IMR-90 (cell line): ENCODE measurements at regions not wholly inside any gene's neighbourhood (a gene's known extent, or its start where the extent isn't known, plus 50 kb on each side); places are given as distances from the start of the nearest gene placed in this dataset.
A peak's percentile ranks its signal among the peaks of the same experiment; 100 is the strongest.

Experiments used
- ATAC-seq: fragments of 200-7000 bp; cut with Tn5 transposase; 2 replicates; pipeline ENCODE4 v1.9.1; 2020; ENCODE audit warnings: low read depth, mild to moderate bottlenecking, moderate library complexity
- BruUV-seq: library from RNA; stranded (reverse); fragments of 400-500 nt; replicated peaks from 2 replicates; lab custom pipeline; 2021; lab: Mats Ljungman, UMichigan
- CTCF ChIA-PET: fragments of 300-600 bp; formaldehyde crosslinking; extraction: SDS; loops from one replicate; lab custom pipeline; 2021; ENCODE audit warnings: antibody characterized with exemption; lab: Yijun Ruan, JAX
- POLR2A ChIA-PET: fragments of 300-600 bp; sonication (Branson Sonifier 250); formaldehyde crosslinking; loops from one replicate; lab custom pipeline; 2022; ENCODE audit warnings: antibody characterized with exemption; ENCODE audit not compliant: unreplicated experiment; lab: Charles Lee
- DNase-seq: peaks from one replicate; pipeline ENCODE4 v3.0.0; 2013
- H2AFZ ChIP-seq: replicated peaks from 2 replicates; pipeline ENCODE3; 2013; ENCODE audit warnings: low read length, mild to moderate bottlenecking; ENCODE audit not compliant: poor library complexity
- H2AK5ac ChIP-seq: 2 replicates; pipeline ENCODE4 v1.6.1; 2013; ENCODE audit warnings: low read depth, low read length, inconsistent platforms
- H2AK9ac ChIP-seq: replicated peaks from 2 replicates; pipeline ENCODE3; 2013; ENCODE audit warnings: mild to moderate bottlenecking, low read depth, low read length, moderate library complexity; ENCODE audit not compliant: poor library complexity
- H2BK120ac ChIP-seq: 2 replicates; pipeline ENCODE4 v1.6.1; 2013; ENCODE audit warnings: low read depth, low read length, inconsistent platforms
- H2BK15ac ChIP-seq: 3 replicates; pipeline ENCODE4 v1.6.1; 2013; ENCODE audit warnings: low read depth, low read length, inconsistent platforms
- H2BK20ac ChIP-seq: 2 replicates; pipeline ENCODE4 v1.6.1; 2013; ENCODE audit warnings: low read depth, mild to moderate bottlenecking, inconsistent platforms, low read length, moderate library complexity
- H2BK5ac ChIP-seq: 2 replicates; pipeline ENCODE4 v1.6.1; 2013; ENCODE audit warnings: mild to moderate bottlenecking, low read depth, low read length, inconsistent platforms; ENCODE audit not compliant: poor library complexity, severe bottlenecking
- H3K14ac ChIP-seq: replicated peaks from 2 replicates; pipeline ENCODE4 v1.6.1; 2013; ENCODE audit warnings: low read depth, low read length, inconsistent platforms
- H3K18ac ChIP-seq: 2 replicates; pipeline ENCODE4 v1.6.1; 2013; ENCODE audit warnings: low read depth, low read length, control low read depth
- H3K23ac ChIP-seq: 2 replicates; pipeline ENCODE4 v1.6.1; 2013; ENCODE audit warnings: low read depth, low read length, inconsistent platforms
- H3K27ac ChIP-seq: 2 replicates; pipeline ENCODE4 v1.5.1; 2013; ENCODE audit warnings: mild to moderate bottlenecking, control low read depth, low read length; ENCODE audit not compliant: insufficient read depth
- H3K27me3 ChIP-seq: 2 replicates; pipeline ENCODE4 v1.6.1; 2013; ENCODE audit warnings: low read length; ENCODE audit not compliant: control insufficient read depth, insufficient read depth
- H3K36me3 ChIP-seq: 2 replicates; pipeline ENCODE4 v1.6.1; 2013; ENCODE audit warnings: low read length, mixed read lengths; ENCODE audit not compliant: control insufficient read depth, insufficient read depth
- H3K4ac ChIP-seq: 2 replicates; pipeline ENCODE4 v1.6.1; 2013; ENCODE audit warnings: low read depth, low read length, inconsistent platforms
- H3K4me1 ChIP-seq: 2 replicates; pipeline ENCODE4 v1.6.1; 2013; ENCODE audit warnings: low read length, mixed read lengths; ENCODE audit not compliant: control insufficient read depth, insufficient read depth
- H3K4me2 ChIP-seq: 2 replicates; pipeline ENCODE4 v1.6.1; 2013; ENCODE audit warnings: low read depth, mild to moderate bottlenecking, control low read depth, low read length, moderate library complexity
- H3K4me3 ChIP-seq: 2 replicates; pipeline ENCODE4 v1.5.1; 2013; ENCODE audit warnings: low read depth, mild to moderate bottlenecking, control low read depth, low read length, moderate library complexity; ENCODE audit not compliant: insufficient read depth
- H3K56ac ChIP-seq: 2 replicates; pipeline ENCODE4 v1.6.1; 2013; ENCODE audit warnings: low read length, inconsistent platforms; ENCODE audit not compliant: insufficient read depth; ENCODE audit errors: extremely low read depth
- H3K79me1 ChIP-seq, 2 experiments: 2 replicates each; pipeline ENCODE4 v1.6.1; 2013; ENCODE audit warnings: low read length in 2 of 2, inconsistent platforms in 1 of 2, low read depth in 1 of 2
- H3K9ac ChIP-seq: 2 replicates; pipeline ENCODE4 v1.6.1; 2013; ENCODE audit warnings: low read depth, low read length, control low read depth
- H3K9me1 ChIP-seq: 2 replicates; pipeline ENCODE4 v1.6.1; 2013; ENCODE audit warnings: low read length, inconsistent platforms; ENCODE audit not compliant: insufficient read depth
- H3K9me3 ChIP-seq: 2 replicates; pipeline ENCODE4 v1.6.1; 2013; ENCODE audit warnings: low read length; ENCODE audit not compliant: control insufficient read depth, insufficient read depth
- H4K20me1 ChIP-seq: 2 replicates; pipeline ENCODE4 v1.6.1; 2013; ENCODE audit warnings: low read length, inconsistent platforms; ENCODE audit not compliant: insufficient read depth
- H4K5ac ChIP-seq: 2 replicates; pipeline ENCODE4 v1.6.1; 2013; ENCODE audit warnings: mild to moderate bottlenecking, low read depth, low read length, control low read depth
- H4K8ac ChIP-seq, 2 experiments: 2 replicates each; pipeline ENCODE4 v1.6.1; 2013; ENCODE audit warnings: low read depth in 2 of 2, low read length in 2 of 2, control low read depth in 1 of 2, inconsistent platforms in 1 of 2
- H4K91ac ChIP-seq: 2 replicates; pipeline ENCODE4 v1.6.1; 2013; ENCODE audit warnings: low read depth, low read length, inconsistent platforms; ENCODE audit not compliant: insufficient read depth
- BHLHE40 ChIP-seq: fragments of 150-350 bp; IDR thresholded peaks from 2 replicates; pipeline ENCODE4 v1.6.1; 2016; ENCODE audit warnings: mild to moderate bottlenecking, low read depth, low read length
- FOS ChIP-seq: fragments of 150-350 bp; IDR thresholded peaks from 2 replicates; pipeline ENCODE4 v1.6.1; 2016; ENCODE audit warnings: low read depth, low read length
- MAZ ChIP-seq: IDR thresholded peaks from 2 replicates; pipeline ENCODE4 v1.6.1; 2012; ENCODE audit warnings: low read depth, mild to moderate bottlenecking, low read length, improper control_type of control experiment, moderate library complexity, borderline replicate concordance
- MXI1 ChIP-seq: IDR thresholded peaks from 2 replicates; pipeline ENCODE4 v1.6.1; 2012; ENCODE audit warnings: low read depth, mild to moderate bottlenecking, low read length, moderate library complexity, borderline replicate concordance
- NFE2L2 ChIP-seq: fragments of 150-350 bp; IDR thresholded peaks from 2 replicates; pipeline ENCODE4 v1.6.1; 2016; ENCODE audit warnings: low read depth, mild to moderate bottlenecking, low read length
- POLR2A ChIP-seq: IDR thresholded peaks from 2 replicates; pipeline ENCODE4 v1.6.1; 2012; ENCODE audit warnings: mild to moderate bottlenecking, low read depth, low read length
- RFX5 ChIP-seq: IDR thresholded peaks from 2 replicates; pipeline ENCODE4 v1.8.0; 2012; ENCODE audit warnings: low read depth, mild to moderate bottlenecking, low read length, moderate library complexity
- SMC3 ChIP-seq: fragments of 150-350 bp; IDR thresholded peaks from 2 replicates; pipeline ENCODE4 v1.6.1; 2016; ENCODE audit warnings: low read depth, mild to moderate bottlenecking, antibody characterized with exemption, low read length, moderate library complexity
- WGBS, 2 experiments: methylation state at CpG; one replicate each; pipeline versions ENCODE4 v1.1.5 to v1.1.7; 2013; ENCODE audit warnings: missing lambda C conversion rate in 2 of 2; ENCODE audit not compliant: insufficient read length in 1 of 2; ENCODE audit errors: extremely low coverage in 2 of 2; 5-methylcytosine and 5-hydroxymethylcytosine counted together
- dilution Hi-C: fragments of 300-500 bp; cut with HindIII; formaldehyde crosslinking; loops from one replicate; pipeline ENCODE4 v1.14.3; 2018; ENCODE audit warnings: low sequenced_read_pairs; ENCODE audit not compliant: unreplicated experiment
- in situ Hi-C: fragments of 300-500 bp; cut with MboI; formaldehyde crosslinking; loops from 3 replicates; pipeline ENCODE4 v1.14.3; 2019; ENCODE audit warnings: low sequenced_read_pairs, inconsistent platforms, mixed read lengths
- intact Hi-C: fragments of 100-400 bp; cut with micrococcal nuclease; formaldehyde crosslinking; loops from 2 replicates; pipeline ENCODE4 v1.10.0; 2022
- TF ChIP-seq, protein P1 (sequence below): fragments of 150-350 bp; IDR thresholded peaks from 2 replicates; pipeline ENCODE4 v1.6.1; 2016; ENCODE audit warnings: low read depth, mild to moderate bottlenecking, low read length, moderate library complexity, borderline replicate concordance
- TF ChIP-seq, protein P2 (sequence below): fragments of 150-350 bp; IDR thresholded peaks from 2 replicates; pipeline ENCODE4 v1.6.1; 2017; ENCODE audit warnings: mild to moderate bottlenecking, antibody characterized with exemption, low read length, low read depth

DNA sequence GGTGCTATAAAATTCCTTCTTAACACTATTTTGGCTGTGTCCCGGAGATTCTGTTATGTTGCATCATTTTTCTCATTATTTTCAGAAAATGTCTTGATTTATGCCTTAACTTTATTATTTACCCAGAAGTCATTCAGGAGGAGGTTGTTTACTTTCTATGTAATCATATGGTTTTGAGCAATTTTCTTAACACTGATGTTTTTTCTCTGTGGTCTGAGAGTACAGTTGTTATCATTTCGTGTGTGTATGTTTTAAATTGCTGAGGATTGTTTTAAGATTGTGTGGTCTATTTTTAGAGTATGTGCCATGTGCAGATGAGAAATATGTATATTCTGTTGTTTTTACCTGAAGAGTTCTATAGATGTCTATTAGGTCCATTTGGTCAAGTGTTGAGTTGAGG, 498.1 kb upstream of the ZNF608 start:
- no peak overlapping the region for H3K9ac ChIP-seq
- no peaks in the 10 kb centered on the region for H3K4me1 ChIP-seq
- dilution Hi-C loops, result no loop called here
- H3K4me2 ChIP-seq, result no peak overlapping the region
- no peaks in the 10 kb centered on the region for H4K20me1 ChIP-seq
- H2BK20ac ChIP-seq, result no peak overlapping the region
- H3K18ac ChIP-seq, result no peak overlapping the region
- ATAC-seq, result 0 out of 2 replicates have a peak, but pooled peaks have one; percentile 35
- no peak overlapping the region for H2BK15ac ChIP-seq
- in situ Hi-C loops, result no loop called here
- no peak overlapping the region for H2BK5ac ChIP-seq
- H3K36me3 ChIP-seq, result no peaks in the 10 kb centered on the region
- ChIA-PET CTCF (no interaction called here), POLR2A (no interaction called here)
- DNase-seq, result peak; percentile 38
- TF ChIP-seq RFX5 (no peak), MXI1 (no peak), POLR2A (no peak), BHLHE40 (no peak), MAZ (no peak), FOS (no peak), SMC3 (no peak), NFE2L2 (no peak)
- TF ChIP-seq, protein P1, sequence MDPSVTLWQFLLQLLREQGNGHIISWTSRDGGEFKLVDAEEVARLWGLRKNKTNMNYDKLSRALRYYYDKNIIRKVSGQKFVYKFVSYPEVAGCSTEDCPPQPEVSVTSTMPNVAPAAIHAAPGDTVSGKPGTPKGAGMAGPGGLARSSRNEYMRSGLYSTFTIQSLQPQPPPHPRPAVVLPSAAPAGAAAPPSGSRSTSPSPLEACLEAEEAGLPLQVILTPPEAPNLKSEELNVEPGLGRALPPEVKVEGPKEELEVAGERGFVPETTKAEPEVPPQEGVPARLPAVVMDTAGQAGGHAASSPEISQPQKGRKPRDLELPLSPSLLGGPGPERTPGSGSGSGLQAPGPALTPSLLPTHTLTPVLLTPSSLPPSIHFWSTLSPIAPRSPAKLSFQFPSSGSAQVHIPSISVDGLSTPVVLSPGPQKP, result no peak
- TF ChIP-seq, protein P2, sequence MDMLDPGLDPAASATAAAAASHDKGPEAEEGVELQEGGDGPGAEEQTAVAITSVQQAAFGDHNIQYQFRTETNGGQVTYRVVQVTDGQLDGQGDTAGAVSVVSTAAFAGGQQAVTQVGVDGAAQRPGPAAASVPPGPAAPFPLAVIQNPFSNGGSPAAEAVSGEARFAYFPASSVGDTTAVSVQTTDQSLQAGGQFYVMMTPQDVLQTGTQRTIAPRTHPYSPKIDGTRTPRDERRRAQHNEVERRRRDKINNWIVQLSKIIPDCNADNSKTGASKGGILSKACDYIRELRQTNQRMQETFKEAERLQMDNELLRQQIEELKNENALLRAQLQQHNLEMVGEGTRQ, result no peak
- no peaks in the 10 kb centered on the region for H3K9me3 ChIP-seq
- no peaks in the 10 kb centered on the region for H3K79me1 ChIP-seq
- H4K91ac ChIP-seq, result no peak overlapping the region
- no peak overlapping the region for H4K8ac ChIP-seq
- H4K5ac ChIP-seq, result no peak overlapping the region
- no peak overlapping the region for H2AFZ ChIP-seq
- H3K27me3 ChIP-seq, result no peaks in the 10 kb centered on the region
- H2AK9ac ChIP-seq, result no peak overlapping the region
- H3K4me3 ChIP-seq, result no peak overlapping the region
- no peak overlapping the region for H3K56ac ChIP-seq
- no peak overlapping the region for H3K23ac ChIP-seq
- no CpG with 5 or more reads among the region's 2 CpGs for WGBS, 2 experiments
- H2BK120ac ChIP-seq, result no peak overlapping the region
- H3K9me1 ChIP-seq, result no peaks in the 10 kb centered on the region
- H3K4ac ChIP-seq, result no peak overlapping the region
- no TSS peak for BruUV-seq
- no peak overlapping the region for H2AK5ac ChIP-seq
- H3K27ac ChIP-seq, result no peak overlapping the region
- intact Hi-C loops, result loop anchor here (10.0 kb wide), 1 partner anchor 500 kb away; the partner anchor contains the start of gene ZNF608
- H3K14ac ChIP-seq, result no peak overlapping the region
